ENCODE measurements at regions not wholly inside any gene's neighbourhood (a gene's known extent, or its start where the extent isn't known, plus 50 kb on each side); places are given as distances from the start of the nearest gene placed in this dataset.

DNA sequence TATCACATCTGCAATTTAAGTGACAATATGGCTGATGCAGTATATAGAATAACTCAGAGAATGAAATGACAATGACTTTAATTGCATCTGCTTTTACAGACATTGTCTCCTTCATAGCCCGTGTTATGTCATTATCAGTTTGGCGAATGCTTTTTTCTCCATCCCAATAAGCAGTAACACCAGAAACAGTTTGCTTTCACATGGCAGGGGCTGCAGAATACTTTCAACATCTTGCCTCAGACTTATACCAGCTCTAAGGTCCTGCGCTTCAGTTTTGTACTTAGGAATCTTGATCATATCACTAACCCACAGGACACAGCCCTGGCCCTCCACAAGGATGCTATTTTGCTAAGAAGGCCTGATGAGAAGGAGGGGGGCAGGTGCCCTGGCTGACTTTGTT lies 49.9 kb upstream of the SPESP1 start:
- no peak for TF ChIP-seq JUN (IDR thresholded peaks at IDR 0.05; ENCODE audit: borderline replicate concordance, insufficient read depth, insufficient read length, low read depth)
- TF ChIP-seq POLR2AphosphoS5 (IDR thresholded peaks at IDR 0.05; ENCODE audit: insufficient read depth, low read depth, low read length): no peak
- TF ChIP-seq POLR2A (IDR thresholded peaks at IDR 0.05; ENCODE audit: low read depth, low read length): no peak
- TF ChIP-seq, protein P1, sequence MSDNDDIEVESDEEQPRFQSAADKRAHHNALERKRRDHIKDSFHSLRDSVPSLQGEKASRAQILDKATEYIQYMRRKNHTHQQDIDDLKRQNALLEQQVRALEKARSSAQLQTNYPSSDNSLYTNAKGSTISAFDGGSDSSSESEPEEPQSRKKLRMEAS (IDR thresholded peaks at IDR 0.05; ENCODE audit: insufficient read depth, insufficient read length): no peak
- TF ChIP-seq EZH2 (IDR thresholded peaks at IDR 0.05; ENCODE audit: borderline replicate concordance, low read depth, low read length, severe bottlenecking): no peak
- no TSS peak for BruUV-seq (replicated peaks)
- Histone ChIP-seq H3K4me1 (ENCODE audit: control insufficient read depth, extremely low read depth, insufficient read depth, low read length) (no peaks in the 10 kb centered on the region), H3K27me3 (ENCODE audit: control insufficient read depth in 2 of 2, insufficient read depth in 2 of 2, low read length in 2 of 2) (peaks cover 4 to 7% of the 10 kb centered on the region in 2 experiments), H2AFZ (ENCODE audit: low read depth, low read length) (no peak overlapping the region), H3K36me3 (ENCODE audit: control insufficient read depth in 2 of 2, extremely low read depth in 1 of 2, insufficient read depth in 2 of 2, low read length in 2 of 2) (no peaks in the 10 kb centered on the region), H3K27ac (ENCODE audit: insufficient read depth, low read depth, low read length) (no peak overlapping the region), H3K9ac (replicated peaks; ENCODE audit: extremely low read depth, insufficient read depth, low read length) (no peak overlapping the region), H3K9me1 (replicated peaks; ENCODE audit: control insufficient read depth, extremely low read depth, insufficient read depth, low read length) (no peaks in the 10 kb centered on the region), H4K20me1 (replicated peaks; ENCODE audit: control insufficient read depth, extremely low read depth, insufficient read depth, low read length) (no peaks in the 10 kb centered on the region), H3K4me2 (ENCODE audit: insufficient read depth, low read length) (no peak overlapping the region), H3K4me3 (replicated peaks in 1 of 3; ENCODE audit: insufficient read depth in 1 of 3, low read depth in 1 of 3, low read length in 3 of 3) (no peak overlapping the region), H3K79me2 (ENCODE audit: control insufficient read depth, insufficient read depth, low read length) (no peaks in the 10 kb centered on the region), H3K9me3 (replicated peaks; ENCODE audit: control insufficient read depth, insufficient read depth, low read length) (no peaks in the 10 kb centered on the region)
- DNase-seq (ENCODE audit: low read depth, low spot score): no peak
- dilution Hi-C loops (cut with MboI; ENCODE audit: extremely low pct_ligation_motif_present, low sequenced_read_pairs) (no loop called here), intact Hi-C loops (cut with micrococcal nuclease) (no loop called here)
- FAIRE-seq: no peak
- ChIA-PET POLR2A (no interaction called here), CTCF (interaction anchor here (1.2 to 1.5 kb wide), 2 partner anchors 330 to 332 kb away, joined by 3 to 4 read pairs; no protein-coding TSS in a partner anchor)

All from endothelial cell of umbilical vein (primary cell).